GM18858 (cell line): ENCODE measurements at regions not wholly inside any gene's neighbourhood (a gene's known extent, or its start where the extent isn't known, plus 50 kb on each side); places are given as distances from the start of the nearest gene placed in this dataset.

ENCODE experiments used
- ATAC-seq: cut with Tn5 transposase; IDR thresholded peaks from one replicate; pipeline ENCODE4 v1.9.1; 2021; ENCODE audit not compliant: unreplicated experiment

GRCh38 chr3:30162579-30162978, 443.8 kb upstream of the TGFBR2 start:
- no peak for ATAC-seq

GRCh38 chr3:30166535-30166934, 439.9 kb upstream of the TGFBR2 start:
- ATAC-seq: no peak

- ATAC-seq: no peak
Observed at GRCh38 chr3:30167541-30168011, 438.8 kb upstream of the TGFBR2 start.

- no peak for ATAC-seq
Observed at GRCh38 chr3:30169487-30169886, 436.9 kb upstream of the TGFBR2 start.

- no peak for ATAC-seq
Observed at GRCh38 chr3:30170681-30171438, 435.5 kb upstream of the TGFBR2 start.

GRCh38 chr3:30174357-30174756, 432.0 kb upstream of the TGFBR2 start:
- no peak for ATAC-seq

GRCh38 chr3:30180310-30181177, 425.9 kb upstream of the TGFBR2 start:
- no peak for ATAC-seq

- no peak for ATAC-seq
Observed at GRCh38 chr3:30181178-30181465, 425.3 kb upstream of the TGFBR2 start.

GRCh38 chr3:30181581-30181980, 424.8 kb upstream of the TGFBR2 start:
- no peak for ATAC-seq

- no peak for ATAC-seq
Observed at GRCh38 chr3:30183421-30183820, 423.0 kb upstream of the TGFBR2 start.

- no peak for ATAC-seq
Observed at GRCh38 chr3:30184091-30184810, 422.1 kb upstream of the TGFBR2 start.

- ATAC-seq: no peak
Observed at GRCh38 chr3:30185872-30186271, 420.5 kb upstream of the TGFBR2 start.

- no peak for ATAC-seq
Observed at GRCh38 chr3:30186741-30187219, 419.6 kb upstream of the TGFBR2 start.

GRCh38 chr3:30187366-30187765, 419.0 kb upstream of the TGFBR2 start:
- no peak for ATAC-seq

- ATAC-seq: no peak
Observed at GRCh38 chr3:30188713-30189112, 417.7 kb upstream of the TGFBR2 start.

- ATAC-seq: no peak
Observed at GRCh38 chr3:30189900-30190299, 416.5 kb upstream of the TGFBR2 start.

- no peak for ATAC-seq
Observed at GRCh38 chr3:30193625-30194044, 412.8 kb upstream of the TGFBR2 start.

GRCh38 chr3:30195352-30195751, 411.0 kb upstream of the TGFBR2 start:
- no peak for ATAC-seq

GRCh38 chr3:30198162-30198561, 408.2 kb upstream of the TGFBR2 start:
- ATAC-seq: no peak

GRCh38 chr3:30199096-30199759, 407.2 kb upstream of the TGFBR2 start:
- ATAC-seq: peak; percentile 87

GRCh38 chr3:30199855-30200254, 406.5 kb upstream of the TGFBR2 start:
- no peak for ATAC-seq
